ENCODE measurements at regions not wholly inside any gene's neighbourhood (a gene's known extent, or its start where the extent isn't known, plus 50 kb on each side); places are given as distances from the start of the nearest gene placed in this dataset.
A peak's percentile ranks its signal among the peaks of the same experiment; 100 is the strongest.

DNA sequence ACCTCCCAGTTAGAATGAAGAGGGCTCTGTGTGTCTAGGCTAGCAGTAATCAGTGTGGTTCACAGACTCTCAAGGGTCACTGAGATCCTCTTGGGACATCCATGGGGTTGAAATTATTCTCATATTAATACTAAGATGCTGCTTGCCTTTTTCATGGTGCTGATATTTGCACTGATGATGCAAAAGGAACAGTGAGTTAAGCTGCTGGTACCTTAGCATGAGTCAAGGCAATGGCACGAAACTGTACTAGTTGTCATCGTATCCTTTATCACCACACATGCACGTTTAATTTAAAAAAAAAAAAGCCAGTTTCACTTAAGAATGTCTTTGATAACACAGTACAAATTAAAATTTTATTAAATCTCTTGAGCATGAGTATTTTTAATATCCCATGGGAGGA, 151.9 kb upstream of the TANK start:
- Histone ChIP-seq H3K79me2 (ENCODE audit: control insufficient read depth, insufficient read depth, low read length, unreplicated experiment) (no peaks in the 10 kb centered on the region), H3K4me3 (ENCODE audit: low read depth, low read length) (no peak overlapping the region), H3K4me1 (ENCODE audit: control insufficient read depth, insufficient read depth, low read length, unreplicated experiment) (no peaks in the 10 kb centered on the region), H3K36me3 (ENCODE audit: insufficient read depth, low read length) (no peaks in the 10 kb centered on the region), H3K27me3 (ENCODE audit: insufficient read depth, low read length) (no peaks in the 10 kb centered on the region), H2AFZ (ENCODE audit: low read length, unreplicated experiment) (no peak overlapping the region), H3K27ac (ENCODE audit: low read depth, low read length) (no peak overlapping the region)

DNA sequence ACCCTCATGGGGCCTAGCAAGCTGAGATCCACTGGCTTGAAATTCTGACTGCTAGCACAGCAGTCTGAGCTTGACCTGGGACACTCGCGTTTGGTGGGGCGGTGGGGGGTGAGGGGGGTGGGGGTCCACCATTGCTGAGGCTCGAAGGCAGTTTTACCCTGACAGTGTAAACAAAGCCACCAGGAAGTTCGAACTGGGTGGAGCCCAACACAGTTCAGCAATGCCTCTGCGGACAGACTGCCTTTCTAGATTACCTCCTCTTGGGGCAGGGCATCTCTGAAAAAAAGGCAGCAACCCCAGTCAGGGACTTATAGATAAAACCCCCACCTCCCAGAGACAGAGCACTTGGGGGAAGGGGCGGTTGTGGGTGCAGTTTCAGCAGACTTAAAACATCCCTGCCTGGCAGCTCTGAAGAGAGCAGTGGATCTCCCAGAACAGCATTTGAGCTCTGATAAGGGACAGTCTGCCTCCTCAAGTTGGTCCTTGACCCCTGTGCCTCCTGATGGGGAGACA, 149.7 kb upstream of the TANK start:
- no peaks in the 10 kb centered on the region for H3K4me1 ChIP-seq (ENCODE audit: control insufficient read depth, insufficient read depth, low read length, unreplicated experiment)
- H2AFZ ChIP-seq (ENCODE audit: low read length, unreplicated experiment) = no peak overlapping the region
- no peaks in the 10 kb centered on the region for H3K36me3 ChIP-seq (ENCODE audit: insufficient read depth, low read length)
- H3K4me3 ChIP-seq (ENCODE audit: low read depth, low read length) = no peak overlapping the region
- H3K27ac ChIP-seq (ENCODE audit: low read depth, low read length) = no peak overlapping the region
- H3K27me3 ChIP-seq (ENCODE audit: insufficient read depth, low read length) = no peaks in the 10 kb centered on the region
- no peaks in the 10 kb centered on the region for H3K79me2 ChIP-seq (ENCODE audit: control insufficient read depth, insufficient read depth, low read length, unreplicated experiment)

DNA sequence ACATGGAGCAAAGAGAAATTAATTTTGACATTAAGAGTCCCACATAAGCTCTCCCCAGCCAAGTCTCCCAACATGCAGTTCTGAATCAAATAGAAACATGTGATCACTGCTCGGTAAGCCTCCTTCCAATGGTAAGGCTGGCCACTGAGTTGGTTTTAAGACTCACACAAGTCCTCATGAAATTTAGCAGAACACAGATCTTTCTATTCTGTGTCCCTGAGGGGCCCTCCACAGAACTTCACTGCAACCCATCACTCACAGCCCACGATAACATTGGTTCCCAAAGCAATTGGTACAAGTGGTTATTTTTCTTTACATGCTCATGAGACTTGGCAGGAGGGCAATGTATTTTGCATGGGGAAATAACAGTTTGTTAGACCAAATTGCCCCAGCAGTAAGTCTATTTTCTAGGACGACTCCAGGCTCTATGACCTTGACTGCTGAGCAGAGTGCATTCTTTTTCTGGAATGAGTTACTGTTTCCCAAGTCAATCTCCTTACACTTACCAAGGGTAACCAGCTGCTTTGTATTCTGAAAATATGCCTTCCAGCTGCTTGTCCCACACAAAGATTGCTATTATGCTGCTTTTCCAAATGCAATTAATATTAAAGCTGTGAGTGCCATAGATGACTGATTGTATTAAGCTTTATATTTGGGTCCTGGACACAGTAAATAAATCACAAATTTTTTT, 142.3 kb upstream of the TANK start:
- no peak overlapping the region for H3K27ac ChIP-seq (ENCODE audit: low read depth, low read length)
- no peaks in the 10 kb centered on the region for H3K27me3 ChIP-seq (ENCODE audit: insufficient read depth, low read length)
- no peak overlapping the region for H2AFZ ChIP-seq (ENCODE audit: low read length, unreplicated experiment)
- H3K4me3 ChIP-seq (ENCODE audit: low read depth, low read length) = no peak overlapping the region
- H3K4me1 ChIP-seq (ENCODE audit: control insufficient read depth, insufficient read depth, low read length, unreplicated experiment) = peaks cover 8% of the 10 kb centered on the region
- H3K79me2 ChIP-seq (ENCODE audit: control insufficient read depth, insufficient read depth, low read length, unreplicated experiment) = no peaks in the 10 kb centered on the region
- H3K36me3 ChIP-seq (ENCODE audit: insufficient read depth, low read length) = no peaks in the 10 kb centered on the region

DNA sequence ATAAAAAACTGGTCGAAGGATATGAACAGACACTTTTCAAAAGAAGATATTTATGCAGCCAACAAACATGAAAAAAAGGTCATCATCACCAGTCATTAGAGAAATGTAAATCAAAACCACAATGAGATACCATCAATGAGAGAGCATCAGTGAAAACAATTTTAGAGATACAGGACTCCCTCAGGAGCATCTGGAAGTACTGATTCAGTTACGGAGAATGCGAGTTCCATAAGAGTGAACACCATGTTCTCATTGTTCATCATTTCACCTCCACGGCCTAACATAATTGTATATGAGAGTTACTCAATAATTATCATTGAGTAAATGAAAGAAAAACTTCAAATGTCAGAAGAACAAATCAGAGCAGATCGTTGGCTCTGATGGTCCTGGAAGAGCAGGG, 140.9 kb upstream of the TANK start:
- H3K4me1 ChIP-seq (ENCODE audit: control insufficient read depth, insufficient read depth, low read length, unreplicated experiment) = peaks cover 8% of the 10 kb centered on the region
- H3K79me2 ChIP-seq (ENCODE audit: control insufficient read depth, insufficient read depth, low read length, unreplicated experiment) = no peaks in the 10 kb centered on the region
- H3K27ac ChIP-seq (ENCODE audit: low read depth, low read length) = peak overlapping the region; percentile 56; the same call in 1 of the 2 replicates
- no peaks in the 10 kb centered on the region for H3K27me3 ChIP-seq (ENCODE audit: insufficient read depth, low read length)
- no peak overlapping the region for H3K4me3 ChIP-seq (ENCODE audit: low read depth, low read length)
- H2AFZ ChIP-seq (ENCODE audit: low read length, unreplicated experiment) = peak overlapping the region; percentile 71
- H3K36me3 ChIP-seq (ENCODE audit: insufficient read depth, low read length) = no peaks in the 10 kb centered on the region

DNA sequence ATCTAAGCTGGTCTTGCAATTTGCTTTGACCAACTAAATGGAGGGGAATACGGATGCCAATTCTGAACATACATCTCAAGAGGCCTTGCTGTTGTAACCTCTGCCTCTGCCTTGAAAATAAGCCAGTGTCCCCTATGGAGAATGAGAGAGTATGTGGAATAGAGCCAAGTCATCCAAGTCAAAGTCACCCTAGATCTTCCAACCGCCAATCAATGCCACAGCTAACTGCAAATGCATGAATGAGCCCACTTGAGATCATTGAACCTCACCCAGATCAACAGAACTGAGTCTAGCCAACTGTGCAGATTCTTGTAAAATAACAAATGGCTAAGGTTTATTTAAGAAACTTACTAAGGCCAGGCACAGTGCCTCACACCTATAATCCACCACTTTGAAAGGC, 139.8 kb upstream of the TANK start:
- peaks cover 8% of the 10 kb centered on the region for H3K4me1 ChIP-seq (ENCODE audit: control insufficient read depth, insufficient read depth, low read length, unreplicated experiment)
- H3K79me2 ChIP-seq (ENCODE audit: control insufficient read depth, insufficient read depth, low read length, unreplicated experiment) = no peaks in the 10 kb centered on the region
- H3K4me3 ChIP-seq (ENCODE audit: low read depth, low read length) = no peak overlapping the region
- H3K27me3 ChIP-seq (ENCODE audit: insufficient read depth, low read length) = no peaks in the 10 kb centered on the region
- H2AFZ ChIP-seq (ENCODE audit: low read length, unreplicated experiment) = no peak overlapping the region
- no peaks in the 10 kb centered on the region for H3K36me3 ChIP-seq (ENCODE audit: insufficient read depth, low read length)
- no peak overlapping the region for H3K27ac ChIP-seq (ENCODE audit: low read depth, low read length)

DNA sequence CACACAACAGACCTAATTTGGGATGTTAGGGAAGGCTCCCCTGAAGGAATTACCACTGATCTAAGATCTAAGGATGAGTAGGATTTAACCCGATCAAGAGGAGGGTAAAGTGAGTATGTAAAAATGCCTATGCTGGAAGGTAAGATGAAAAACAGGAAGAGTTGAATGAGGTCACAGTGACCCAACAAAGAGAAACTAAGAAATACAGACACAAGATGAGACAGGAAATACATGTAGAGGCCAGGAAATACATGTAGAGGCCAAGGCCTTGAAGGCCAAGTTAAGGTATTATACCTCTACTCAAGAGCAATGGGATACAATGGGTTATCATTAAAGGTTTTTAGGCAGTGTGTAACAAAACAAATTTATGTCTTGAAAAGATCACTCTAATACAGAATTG, 131.6 kb upstream of the TANK start:
- Histone ChIP-seq H3K4me1 (ENCODE audit: control insufficient read depth, insufficient read depth, low read length, unreplicated experiment) (peaks cover 17% of the 10 kb centered on the region), H3K27ac (ENCODE audit: low read depth, low read length) (no peak overlapping the region), H3K27me3 (ENCODE audit: insufficient read depth, low read length) (no peaks in the 10 kb centered on the region), H3K4me3 (ENCODE audit: low read depth, low read length) (no peak overlapping the region), H2AFZ (ENCODE audit: low read length, unreplicated experiment) (no peak overlapping the region), H3K36me3 (ENCODE audit: insufficient read depth, low read length) (0 out of 2 replicates have a peak, but pooled peaks cover 3% of the 10 kb centered on the region), H3K79me2 (ENCODE audit: control insufficient read depth, insufficient read depth, low read length, unreplicated experiment) (no peaks in the 10 kb centered on the region)

DNA sequence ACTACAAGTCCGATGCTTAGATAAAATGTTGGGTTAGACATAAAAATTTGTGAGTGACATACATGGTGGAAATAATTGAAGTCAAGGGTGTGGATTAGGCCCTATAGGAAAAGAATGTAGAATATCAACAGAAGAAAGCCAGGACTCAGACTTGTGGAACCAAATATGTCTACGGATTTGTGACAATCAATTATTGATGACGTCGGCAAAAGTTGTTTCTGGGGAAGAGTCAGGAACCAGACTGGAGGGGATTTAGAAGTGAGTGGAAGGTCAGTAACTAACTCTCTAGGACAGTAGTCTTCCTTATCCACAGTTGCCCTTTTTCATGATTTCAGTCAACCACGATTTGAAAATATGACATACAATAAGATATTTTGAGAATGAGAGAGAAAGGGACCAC, 130.9 kb upstream of the TANK start:
- Histone ChIP-seq H3K27me3 (ENCODE audit: insufficient read depth, low read length) (no peaks in the 10 kb centered on the region), H3K79me2 (ENCODE audit: control insufficient read depth, insufficient read depth, low read length, unreplicated experiment) (no peaks in the 10 kb centered on the region), H3K27ac (ENCODE audit: low read depth, low read length) (no peak overlapping the region), H3K4me1 (ENCODE audit: control insufficient read depth, insufficient read depth, low read length, unreplicated experiment) (peaks cover 17% of the 10 kb centered on the region), H2AFZ (ENCODE audit: low read length, unreplicated experiment) (no peak overlapping the region), H3K4me3 (ENCODE audit: low read depth, low read length) (no peak overlapping the region), H3K36me3 (ENCODE audit: insufficient read depth, low read length) (0 out of 2 replicates have a peak, but pooled peaks cover 3% of the 10 kb centered on the region)

DNA sequence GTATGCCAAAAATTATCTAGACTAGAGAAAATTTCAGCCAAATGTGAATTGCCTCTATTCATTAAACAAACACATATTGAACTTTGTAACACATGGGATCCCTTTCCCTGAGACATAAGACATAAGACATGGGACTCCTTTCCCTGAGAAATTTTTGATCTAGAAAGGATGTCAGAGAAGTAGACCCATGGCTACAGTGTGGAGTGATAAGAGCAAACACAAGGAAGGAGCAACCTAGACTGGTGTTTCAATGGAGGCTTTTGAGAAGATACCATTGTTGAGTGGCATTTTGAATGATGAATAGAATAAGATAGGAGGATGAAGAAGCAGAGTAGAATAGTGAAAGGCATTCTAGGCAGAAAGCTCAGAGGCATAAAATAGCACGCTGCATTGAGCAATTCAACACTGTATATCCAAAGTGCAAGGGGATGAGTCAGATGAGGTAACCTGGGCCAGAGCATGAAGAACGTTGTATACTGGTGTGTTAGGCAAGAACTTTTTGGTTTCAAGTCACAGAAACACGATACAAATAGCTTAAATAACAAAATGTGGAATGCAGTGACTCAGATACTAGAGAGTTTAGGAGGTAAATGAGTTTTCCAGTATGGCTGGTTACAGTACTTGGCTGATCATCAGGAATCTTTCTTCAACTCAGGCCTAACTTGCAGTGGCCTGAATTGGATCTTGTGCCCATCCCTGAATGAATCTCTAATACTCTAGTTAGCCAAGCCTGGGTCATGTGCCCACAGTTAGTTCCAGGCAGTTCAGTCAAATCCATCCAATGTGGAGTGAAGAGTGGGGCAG, 129.8 kb upstream of the TANK start:
- Histone ChIP-seq H3K27me3 (ENCODE audit: insufficient read depth, low read length) (no peaks in the 10 kb centered on the region), H3K36me3 (ENCODE audit: insufficient read depth, low read length) (0 out of 2 replicates have a peak, but pooled peaks cover 3% of the 10 kb centered on the region), H2AFZ (ENCODE audit: low read length, unreplicated experiment) (peak overlapping the region; percentile 73), H3K4me3 (ENCODE audit: low read depth, low read length) (0 out of 2 replicates have a peak overlapping the region, but pooled peaks have one; percentile 6), H3K79me2 (ENCODE audit: control insufficient read depth, insufficient read depth, low read length, unreplicated experiment) (no peaks in the 10 kb centered on the region), H3K4me1 (ENCODE audit: control insufficient read depth, insufficient read depth, low read length, unreplicated experiment) (peaks cover 17% of the 10 kb centered on the region), H3K27ac (ENCODE audit: low read depth, low read length) (peak overlapping the region; percentile 87)

DNA sequence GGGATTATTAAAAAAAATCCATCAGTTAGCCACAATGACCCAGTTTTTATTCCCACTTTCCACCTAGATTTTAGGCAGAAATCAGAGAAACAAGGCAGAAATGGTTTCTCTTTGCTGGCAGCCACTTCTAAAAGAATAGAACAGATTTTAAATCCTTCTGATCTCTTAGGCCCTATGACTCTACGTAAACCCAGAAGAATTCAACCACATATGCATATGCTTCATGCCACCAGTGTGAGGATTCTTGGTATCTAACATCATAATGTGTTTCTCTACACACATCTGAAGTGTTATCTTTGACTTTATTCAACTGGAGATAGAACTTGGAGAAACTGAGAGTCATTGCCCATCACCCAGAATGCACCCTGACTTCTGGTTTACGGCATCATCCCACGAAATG, 128.7 kb upstream of the TANK start:
- peak overlapping the region; percentile 87 for H3K27ac ChIP-seq (ENCODE audit: low read depth, low read length)
- peak overlapping the region; percentile 73 for H2AFZ ChIP-seq (ENCODE audit: low read length, unreplicated experiment)
- H3K27me3 ChIP-seq (ENCODE audit: insufficient read depth, low read length) = no peaks in the 10 kb centered on the region
- H3K79me2 ChIP-seq (ENCODE audit: control insufficient read depth, insufficient read depth, low read length, unreplicated experiment) = no peaks in the 10 kb centered on the region
- H3K4me3 ChIP-seq (ENCODE audit: low read depth, low read length) = no peak overlapping the region
- 0 out of 2 replicates have a peak, but pooled peaks cover 3% of the 10 kb centered on the region for H3K36me3 ChIP-seq (ENCODE audit: insufficient read depth, low read length)
- peaks cover 17% of the 10 kb centered on the region for H3K4me1 ChIP-seq (ENCODE audit: control insufficient read depth, insufficient read depth, low read length, unreplicated experiment)

DNA sequence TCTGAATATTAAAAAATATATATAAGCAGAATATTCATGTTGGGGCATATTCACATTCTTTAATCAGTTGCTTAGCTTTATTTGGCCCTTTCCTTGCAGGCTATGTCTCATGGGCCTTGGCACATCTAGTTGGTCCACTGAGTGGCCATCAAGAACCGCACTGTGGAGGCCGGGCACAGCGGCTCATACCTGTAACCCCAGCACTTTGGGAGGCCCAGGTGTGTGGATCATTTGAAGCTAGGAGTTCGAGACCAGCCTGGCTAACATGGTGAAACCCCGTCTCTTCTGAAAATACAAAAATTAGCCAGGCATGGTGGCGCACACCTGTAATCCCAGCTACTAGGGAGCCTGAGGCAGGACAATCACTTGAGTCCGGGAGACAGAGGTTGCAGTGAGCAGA, 127.6 kb upstream of the TANK start:
- peaks cover 17% of the 10 kb centered on the region for H3K4me1 ChIP-seq (ENCODE audit: control insufficient read depth, insufficient read depth, low read length, unreplicated experiment)
- 0 out of 2 replicates have a peak, but pooled peaks cover 3% of the 10 kb centered on the region for H3K36me3 ChIP-seq (ENCODE audit: insufficient read depth, low read length)
- no peaks in the 10 kb centered on the region for H3K79me2 ChIP-seq (ENCODE audit: control insufficient read depth, insufficient read depth, low read length, unreplicated experiment)
- H3K27ac ChIP-seq (ENCODE audit: low read depth, low read length) = no peak overlapping the region
- no peaks in the 10 kb centered on the region for H3K27me3 ChIP-seq (ENCODE audit: insufficient read depth, low read length)
- H3K4me3 ChIP-seq (ENCODE audit: low read depth, low read length) = no peak overlapping the region
- no peak overlapping the region for H2AFZ ChIP-seq (ENCODE audit: low read length, unreplicated experiment)

Data from ACC112 (cell line).